KMS-11 (cell line): ENCODE measurements at regions not wholly inside any gene's neighbourhood (a gene's known extent, or its start where the extent isn't known, plus 50 kb on each side); places are given as distances from the start of the nearest gene placed in this dataset.

Source experiments
- H2AFZ ChIP-seq: fragments of 200-600 bp; sonication (generic); 2 replicates; pipeline ENCODE4 v1.6.1; 2016; ENCODE audit warnings: antibody characterized with exemption, mixed run types, low read depth
- H3K27ac ChIP-seq: fragments of 200-600 bp; sonication (generic); 2 replicates; pipeline ENCODE4 v1.6.1; 2016; ENCODE audit warnings: mild to moderate bottlenecking, mixed run types
- H3K27me3 ChIP-seq: fragments of 200-600 bp; sonication (generic); 2 replicates; pipeline ENCODE4 v1.6.1; 2017; ENCODE audit warnings: mild to moderate bottlenecking, low read depth, mixed run types, moderate library complexity; ENCODE audit not compliant: insufficient read depth
- H3K36me3 ChIP-seq: fragments of 200-600 bp; sonication (generic); 2 replicates; pipeline ENCODE4 v1.6.1; 2017; ENCODE audit warnings: mild to moderate bottlenecking, mixed run types; ENCODE audit not compliant: insufficient read depth
- H3K4me1 ChIP-seq: fragments of 200-600 bp; sonication (generic); 2 replicates; pipeline ENCODE4 v1.6.1; 2016; ENCODE audit warnings: mild to moderate bottlenecking, low read depth, mixed run types; ENCODE audit not compliant: poor library complexity, severe bottlenecking
- H3K4me2 ChIP-seq: fragments of 200-600 bp; sonication (generic); 2 replicates; pipeline ENCODE4 v1.7.0; 2016; ENCODE audit warnings: mild to moderate bottlenecking, mixed run types
- H3K4me3 ChIP-seq: fragments of 200-600 bp; sonication (generic); IDR thresholded peaks from 2 replicates; pipeline ENCODE4 v1.6.1; 2017; ENCODE audit warnings: low read depth, low read length, mixed read lengths; ENCODE audit not compliant: insufficient read depth
- H3K79me2 ChIP-seq: fragments of 200-600 bp; sonication (generic); 2 replicates; pipeline ENCODE4 v1.6.1; 2016; ENCODE audit warnings: low read depth, mixed run types; ENCODE audit not compliant: insufficient read depth
- H3K9ac ChIP-seq: fragments of 200-600 bp; sonication (generic); 2 replicates; pipeline ENCODE4 v1.6.1; 2016; ENCODE audit warnings: mild to moderate bottlenecking, mixed run types
- H4K20me1 ChIP-seq: fragments of 200-600 bp; sonication (generic); 2 replicates; pipeline ENCODE4 v1.6.1; 2016; ENCODE audit warnings: mild to moderate bottlenecking, mixed run types; ENCODE audit not compliant: insufficient read depth
- TF ChIP-seq, protein P1 (sequence below): fragments of 200-600 bp; sonication (generic); conservative IDR thresholded peaks from 2 replicates; pipeline ENCODE4 v1.6.1; 2017; ENCODE audit warnings: low read depth, mild to moderate bottlenecking, antibody characterized with exemption, low read length, moderate library complexity, mixed read lengths

DNA sequence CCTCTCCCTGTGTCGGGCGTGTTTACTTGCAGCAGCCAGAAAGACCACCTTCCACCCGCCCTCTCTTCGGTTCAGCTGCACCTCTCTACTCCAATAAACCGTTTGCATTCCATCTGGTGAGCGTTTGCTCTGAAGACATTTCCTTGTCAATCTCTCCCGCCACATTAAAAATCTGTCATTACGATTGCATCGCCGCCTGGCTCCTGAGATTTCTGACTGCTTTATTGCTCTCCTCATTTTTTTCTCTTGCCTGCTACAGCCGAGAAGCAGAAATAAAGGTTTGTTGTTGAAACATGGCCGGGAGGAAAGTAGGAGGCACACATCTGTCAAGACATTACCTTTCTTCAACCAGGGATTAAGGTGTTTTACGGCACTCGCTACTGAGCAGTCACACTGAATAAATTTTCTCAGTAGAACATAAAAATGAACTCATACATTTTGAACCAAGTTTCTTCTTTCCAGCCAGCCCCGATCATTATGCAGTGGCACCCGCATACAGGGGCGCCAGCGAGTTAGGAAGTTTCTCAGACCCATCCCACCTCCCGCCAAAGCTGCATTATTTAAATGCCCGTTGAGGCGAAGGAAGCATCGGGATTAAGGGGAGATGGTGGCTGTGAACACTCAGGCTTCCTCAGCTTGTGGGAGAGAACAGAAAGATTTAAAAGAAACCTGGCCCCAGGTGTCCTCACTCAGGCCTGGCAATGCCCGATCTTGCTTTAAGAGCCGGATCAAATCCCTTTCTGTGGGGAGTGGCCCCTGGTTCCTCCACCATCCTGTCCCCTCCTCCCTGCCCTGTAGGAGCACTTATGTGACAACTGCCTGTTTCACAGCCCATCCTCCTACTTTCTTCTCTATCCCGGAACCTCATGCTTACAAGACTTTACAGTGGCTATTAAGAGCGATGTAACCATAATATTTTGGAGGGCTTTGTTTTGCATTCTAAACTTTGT is 1108.9 kb downstream of the BCL11B start:
- Histone ChIP-seq H3K27me3 (no peaks in the 10 kb centered on the region), H3K9ac (no peak overlapping the region), H3K4me3 (no peak overlapping the region), H4K20me1 (no peaks in the 10 kb centered on the region), H2AFZ (no peak overlapping the region), H3K27ac (no peak overlapping the region), H3K4me1 (no peaks in the 10 kb centered on the region), H3K79me2 (no peaks in the 10 kb centered on the region), H3K4me2 (no peak overlapping the region), H3K36me3 (no peaks in the 10 kb centered on the region)
- TF ChIP-seq, protein P1, sequence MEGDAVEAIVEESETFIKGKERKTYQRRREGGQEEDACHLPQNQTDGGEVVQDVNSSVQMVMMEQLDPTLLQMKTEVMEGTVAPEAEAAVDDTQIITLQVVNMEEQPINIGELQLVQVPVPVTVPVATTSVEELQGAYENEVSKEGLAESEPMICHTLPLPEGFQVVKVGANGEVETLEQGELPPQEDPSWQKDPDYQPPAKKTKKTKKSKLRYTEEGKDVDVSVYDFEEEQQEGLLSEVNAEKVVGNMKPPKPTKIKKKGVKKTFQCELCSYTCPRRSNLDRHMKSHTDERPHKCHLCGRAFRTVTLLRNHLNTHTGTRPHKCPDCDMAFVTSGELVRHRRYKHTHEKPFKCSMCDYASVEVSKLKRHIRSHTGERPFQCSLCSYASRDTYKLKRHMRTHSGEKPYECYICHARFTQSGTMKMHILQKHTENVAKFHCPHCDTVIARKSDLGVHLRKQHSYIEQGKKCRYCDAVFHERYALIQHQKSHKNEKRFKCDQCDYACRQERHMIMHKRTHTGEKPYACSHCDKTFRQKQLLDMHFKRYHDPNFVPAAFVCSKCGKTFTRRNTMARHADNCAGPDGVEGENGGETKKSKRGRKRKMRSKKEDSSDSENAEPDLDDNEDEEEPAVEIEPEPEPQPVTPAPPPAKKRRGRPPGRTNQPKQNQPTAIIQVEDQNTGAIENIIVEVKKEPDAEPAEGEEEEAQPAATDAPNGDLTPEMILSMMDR = no peak

DNA sequence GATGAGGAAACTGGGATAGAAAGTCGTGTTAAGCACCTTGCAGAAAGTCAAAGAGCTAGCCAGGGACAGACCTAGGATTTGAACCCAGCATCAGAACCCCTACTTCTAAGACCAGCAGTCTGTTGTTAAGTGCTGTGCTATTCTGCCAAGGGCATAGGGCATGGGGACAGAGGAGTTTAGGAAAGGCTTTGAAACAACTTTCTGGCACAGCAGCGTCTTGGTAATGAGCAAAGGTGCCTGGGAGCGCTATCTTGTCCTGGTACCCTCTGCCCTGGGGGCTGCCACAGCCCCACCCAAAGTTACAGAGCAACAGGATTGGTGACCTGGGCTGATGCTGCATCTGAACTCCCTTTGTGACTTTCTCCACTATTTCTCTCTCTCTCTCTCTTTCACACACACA is 1108.1 kb downstream of the BCL11B start:
- no peak overlapping the region for H3K4me2 ChIP-seq

DNA sequence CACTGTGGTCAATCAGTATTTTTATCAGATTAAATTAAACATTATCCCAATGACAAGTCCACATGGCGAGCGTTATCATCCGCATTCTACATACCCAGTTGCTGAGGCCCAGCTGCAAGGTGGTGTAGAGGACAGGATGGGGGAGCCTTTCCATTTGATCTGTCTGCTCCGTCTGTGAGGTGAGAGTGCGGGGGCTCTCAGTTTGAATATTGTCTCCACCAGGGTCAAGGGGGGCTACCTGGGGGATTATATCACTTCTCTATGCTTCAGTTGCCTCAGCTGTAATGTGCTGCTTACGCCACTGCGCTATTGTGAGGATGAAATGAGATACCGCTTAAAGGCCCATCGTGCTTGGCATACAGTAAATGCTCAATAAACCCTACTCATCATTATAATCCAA is 1106.0 kb downstream of the BCL11B start:
- no peaks in the 10 kb centered on the region for H3K79me2 ChIP-seq
- H3K27me3 ChIP-seq = no peaks in the 10 kb centered on the region
- TF ChIP-seq, protein P1 = no peak
- no peak overlapping the region for H2AFZ ChIP-seq
- no peaks in the 10 kb centered on the region for H3K4me1 ChIP-seq
- H4K20me1 ChIP-seq = no peaks in the 10 kb centered on the region
- H3K4me2 ChIP-seq = no peak overlapping the region
- no peak overlapping the region for H3K9ac ChIP-seq
- H3K4me3 ChIP-seq = no peak overlapping the region
- no peaks in the 10 kb centered on the region for H3K36me3 ChIP-seq
- no peak overlapping the region for H3K27ac ChIP-seq

More for the DNA sequence above, 1108.1 kb downstream of the BCL11B start:
- H3K27ac ChIP-seq = no peak overlapping the region
- H4K20me1 ChIP-seq = no peaks in the 10 kb centered on the region
- H3K36me3 ChIP-seq = no peaks in the 10 kb centered on the region
- TF ChIP-seq, protein P1 = no peak
- H2AFZ ChIP-seq = no peak overlapping the region
- no peaks in the 10 kb centered on the region for H3K79me2 ChIP-seq
- no peak overlapping the region for H3K9ac ChIP-seq
- H3K27me3 ChIP-seq = no peaks in the 10 kb centered on the region
- H3K4me3 ChIP-seq = no peak overlapping the region
- H3K4me1 ChIP-seq = no peaks in the 10 kb centered on the region

DNA sequence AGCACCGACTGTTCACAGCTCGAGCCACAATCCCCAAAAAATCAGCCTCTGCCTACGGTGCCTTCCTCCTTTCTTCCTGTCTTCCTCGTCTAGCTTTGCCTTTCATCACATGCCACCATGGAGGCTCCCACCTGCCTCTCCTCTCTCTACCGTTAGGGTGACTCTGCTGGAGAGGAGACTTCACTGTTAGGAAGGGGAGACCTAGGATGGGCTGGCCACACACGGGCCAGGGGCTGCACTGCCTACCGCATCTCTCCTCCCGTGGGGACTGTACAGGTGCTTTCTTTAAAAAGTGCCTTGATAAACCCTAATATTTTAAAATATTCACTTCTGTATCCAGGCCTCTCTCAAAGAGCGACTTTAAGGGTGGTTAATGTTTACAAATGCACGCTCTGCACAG is 1104.7 kb downstream of the BCL11B start:
- Histone ChIP-seq H3K36me3 (no peaks in the 10 kb centered on the region), H2AFZ (no peak overlapping the region), H3K9ac (no peak overlapping the region), H3K79me2 (no peaks in the 10 kb centered on the region), H3K4me3 (no peak overlapping the region), H3K27ac (no peak overlapping the region), H4K20me1 (no peaks in the 10 kb centered on the region), H3K27me3 (no peaks in the 10 kb centered on the region), H3K4me2 (no peak overlapping the region), H3K4me1 (peaks cover 4% of the 10 kb centered on the region)
- TF ChIP-seq, protein P1 = no peak
